Endothelial cell of umbilical vein (primary cell): ENCODE measurements at regions not wholly inside any gene's neighbourhood (a gene's known extent, or its start where the extent isn't known, plus 50 kb on each side); places are given as distances from the start of the nearest gene placed in this dataset.

Experiments
- BruUV-seq: library from RNA; stranded (reverse); fragments of 400-500 nt; replicated peaks from 2 replicates; lab custom pipeline; 2021; lab: Mats Ljungman, UMichigan
- CTCF ChIA-PET: fragments of 300-600, 350-600 bp; sonication (Branson Sonifier 250); formaldehyde crosslinking; loops from one replicate; lab custom pipeline; 2021; ENCODE audit warnings: antibody characterized with exemption, inconsistent platforms; lab: Charles Lee
- POLR2A ChIA-PET: fragments of 300-600, 350-600 bp; sonication (Branson Sonifier 250); formaldehyde crosslinking; loops from one replicate; lab custom pipeline; 2021; ENCODE audit warnings: antibody characterized with exemption, inconsistent platforms; lab: Charles Lee
- DNase-seq: peaks from one replicate; pipeline ENCODE4 v3.0.0-alpha.2; 2011; ENCODE audit warnings: low read depth, low spot score
- FAIRE-seq: peaks from 2 replicates; lab custom pipeline; 2011; peaks lifted over from hg19 to GRCh38; lab: Jason Lieb, UNC
- H2AFZ ChIP-seq: 2 replicates; pipeline ENCODE4 v1.6.0; 2012; ENCODE audit warnings: low read depth, low read length, control low read depth, inconsistent platforms
- H3K27ac ChIP-seq: 2 replicates; pipeline ENCODE4 v1.5.1; 2011; ENCODE audit warnings: low read depth, mild to moderate bottlenecking, control low read depth, low read length, moderate library complexity; ENCODE audit not compliant: insufficient read depth
- H3K27me3 ChIP-seq, 2 experiments: 2 replicates each; pipeline versions ENCODE4 v1.6.0 to v1.6.1; 2011; ENCODE audit warnings: low read length in 2 of 2, mixed read lengths in 1 of 2; ENCODE audit not compliant: control insufficient read depth in 2 of 2, insufficient read depth in 2 of 2
- H3K36me3 ChIP-seq, 2 experiments: 2 replicates in 1 of 2; 3 replicates in 1 of 2; pipeline ENCODE4 v1.5.1; 2011; ENCODE audit warnings: low read length in 2 of 2, mild to moderate bottlenecking in 1 of 2, moderate library complexity in 1 of 2; ENCODE audit not compliant: control insufficient read depth in 2 of 2, insufficient read depth in 2 of 2; ENCODE audit errors: extremely low read depth in 1 of 2
- H3K4me1 ChIP-seq: 3 replicates; pipeline ENCODE4 v1.5.1; 2011; ENCODE audit warnings: mild to moderate bottlenecking, low read length; ENCODE audit not compliant: control insufficient read depth, insufficient read depth; ENCODE audit errors: extremely low read depth
- H3K4me2 ChIP-seq: 2 replicates; pipeline ENCODE4 v1.6.1; 2011; ENCODE audit warnings: low read length, control low read depth, mixed read lengths; ENCODE audit not compliant: insufficient read depth
- H3K4me3 ChIP-seq, 3 experiments: fragments of 200-600 bp in 1 of 3; sonication (generic), shearing (Covaris generic) in 1 of 3; replicated peaks in 1 of 3; 2 replicates each; pipeline ENCODE4 v1.5.1; 2011 to 2016; ENCODE audit warnings: control low read depth in 3 of 3, low read length in 3 of 3, mild to moderate bottlenecking in 2 of 3, inconsistent platforms in 1 of 3, low read depth in 1 of 3, moderate library complexity in 1 of 3; ENCODE audit not compliant: insufficient read depth in 1 of 3
- H3K79me2 ChIP-seq: 2 replicates; pipeline ENCODE4 v1.6.0; 2012; ENCODE audit warnings: low read length, inconsistent platforms; ENCODE audit not compliant: control insufficient read depth, insufficient read depth
- H3K9ac ChIP-seq: replicated peaks from 2 replicates; pipeline ENCODE3; 2011; ENCODE audit warnings: low read length, control low read depth; ENCODE audit not compliant: insufficient read depth; ENCODE audit errors: extremely low read depth
- H3K9me1 ChIP-seq: replicated peaks from 3 replicates; pipeline ENCODE4 v1.6.0; 2011; ENCODE audit warnings: mild to moderate bottlenecking, low read length; ENCODE audit not compliant: control insufficient read depth, insufficient read depth; ENCODE audit errors: extremely low read depth
- H3K9me3 ChIP-seq: replicated peaks from 2 replicates; pipeline ENCODE4 v1.5.1; 2012; ENCODE audit warnings: low read length, inconsistent platforms; ENCODE audit not compliant: control insufficient read depth, insufficient read depth
- H4K20me1 ChIP-seq: replicated peaks from 2 replicates; pipeline ENCODE3; 2011; ENCODE audit warnings: mild to moderate bottlenecking, low read length; ENCODE audit not compliant: control insufficient read depth, insufficient read depth; ENCODE audit errors: extremely low read depth
- EZH2 ChIP-seq: IDR thresholded peaks from 2 replicates; pipeline ENCODE4 v1.6.1; 2012; ENCODE audit warnings: borderline replicate concordance, low read depth, mild to moderate bottlenecking, moderate library complexity, low read length, inconsistent platforms; ENCODE audit not compliant: severe bottlenecking
- FOS ChIP-seq: IDR thresholded peaks from 2 replicates; pipeline ENCODE4 v1.6.1; 2011; ENCODE audit warnings: mild to moderate bottlenecking, low read length, moderate library complexity, borderline replicate concordance; ENCODE audit not compliant: insufficient read depth
- GATA2 ChIP-seq: IDR thresholded peaks from 2 replicates; pipeline ENCODE4 v1.7.0; 2011; ENCODE audit warnings: low read depth, mild to moderate bottlenecking, moderate library complexity, mixed read lengths, low read length; ENCODE audit not compliant: insufficient read length, insufficient read depth
- JUN ChIP-seq: IDR thresholded peaks from 2 replicates; pipeline ENCODE4 v1.6.1; 2011; ENCODE audit warnings: borderline replicate concordance, low read depth; ENCODE audit not compliant: insufficient read length, insufficient read depth
- MYC ChIP-seq: IDR thresholded peaks from one replicate; pipeline ENCODE4 v1.6.1; 2011; ENCODE audit warnings: mild to moderate bottlenecking, low read depth, low read length
- POLR2A ChIP-seq: IDR thresholded peaks from 2 replicates; pipeline ENCODE4 v1.6.1; 2012; ENCODE audit warnings: low read depth, mild to moderate bottlenecking, control low read depth, low read length
- POLR2AphosphoS5 ChIP-seq: IDR thresholded peaks from 2 replicates; pipeline ENCODE4 v1.6.1; 2012; ENCODE audit warnings: low read depth, mild to moderate bottlenecking, control low read depth, low read length, moderate library complexity; ENCODE audit not compliant: insufficient read depth
- dilution Hi-C: fragments of 300-500 bp; cut with MboI; formaldehyde crosslinking; loops from one replicate; pipeline ENCODE4 v1.15.0; 2019; ENCODE audit warnings: low sequenced_read_pairs; ENCODE audit not compliant: extremely low pct_ligation_motif_present
- intact Hi-C: fragments of 100-400 bp; cut with micrococcal nuclease; formaldehyde crosslinking; loops from one replicate; pipeline ENCODE4 v1.10.0; 2022
- TF ChIP-seq, protein P1 (sequence below): IDR thresholded peaks from 2 replicates; pipeline ENCODE4 v1.6.1; 2011; ENCODE audit not compliant: insufficient read depth, insufficient read length
- TF ChIP-seq, protein P2 (sequence below), 2 donors: IDR thresholded peaks; 1 replicate in 1 of 2; 2 replicates in 1 of 2; pipeline ENCODE4 v1.5.1; 2011; ENCODE audit warnings: low read length in 2 of 2, mild to moderate bottlenecking in 2 of 2, moderate library complexity in 2 of 2, control low read depth in 1 of 2, inconsistent platforms in 1 of 2, low read depth in 1 of 2; ENCODE audit not compliant: insufficient read depth in 1 of 2; ENCODE audit errors: extremely low read depth in 1 of 2

DNA sequence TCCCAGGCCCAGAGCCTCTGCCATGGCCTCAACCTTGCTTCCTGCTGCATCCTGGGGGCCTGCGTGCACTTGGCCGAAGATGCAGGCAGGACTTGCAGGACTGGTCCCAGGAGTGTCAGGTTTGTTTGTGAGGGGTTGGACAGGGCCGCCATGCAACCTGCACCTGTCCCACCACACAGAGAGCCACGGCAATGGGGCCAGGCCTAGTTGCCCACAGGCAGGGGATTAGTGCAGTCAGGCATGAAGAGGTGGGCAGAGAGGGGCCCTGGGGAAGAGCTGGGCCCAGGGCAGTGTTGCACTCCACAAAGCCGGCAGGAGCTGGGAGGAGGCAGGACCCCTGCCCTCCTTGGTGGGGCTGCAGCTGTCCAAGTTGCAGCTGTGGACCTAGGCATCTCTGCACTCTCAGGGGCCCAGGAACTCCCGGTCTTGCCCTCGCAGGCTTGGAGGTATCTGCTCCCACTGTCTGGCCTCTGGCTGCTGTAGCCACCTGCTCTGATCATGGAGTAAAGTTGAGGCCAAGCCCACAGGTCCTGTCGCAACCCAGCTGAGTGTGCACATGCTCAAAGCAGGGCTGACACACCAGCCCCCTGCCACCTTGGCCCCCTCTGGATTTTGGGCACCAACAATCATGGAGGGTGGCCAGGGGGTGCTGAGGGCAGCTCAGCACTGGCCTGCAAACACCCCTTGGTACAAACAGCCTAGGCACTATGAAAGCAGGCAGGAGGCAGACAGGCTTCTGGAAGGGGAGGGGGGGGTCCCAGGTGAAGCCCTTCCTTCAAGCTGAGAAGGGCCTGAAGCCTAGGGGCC lies 190.4 kb upstream of the PCDH10 start:
- no TSS peak for BruUV-seq
- no peaks in the 10 kb centered on the region for H4K20me1 ChIP-seq
- H3K4me2 ChIP-seq = no peak overlapping the region
- no peak overlapping the region for H2AFZ ChIP-seq
- intact Hi-C loops (no loop called here), dilution Hi-C loops (no loop called here)
- H3K9me1 ChIP-seq = no peaks in the 10 kb centered on the region
- CTCF ChIA-PET = no interaction called here
- H3K9ac ChIP-seq = no peak overlapping the region
- H3K9me3 ChIP-seq = no peaks in the 10 kb centered on the region
- H3K27ac ChIP-seq = no peak overlapping the region
- no peaks in the 10 kb centered on the region for H3K27me3 ChIP-seq
- no peaks in the 10 kb centered on the region for H3K36me3 ChIP-seq
- TF ChIP-seq FOS = no peak
- TF ChIP-seq JUN = no peak
- no peak for TF ChIP-seq MYC
- no peak for TF ChIP-seq EZH2
- no peak for TF ChIP-seq POLR2AphosphoS5
- TF ChIP-seq, protein P1, sequence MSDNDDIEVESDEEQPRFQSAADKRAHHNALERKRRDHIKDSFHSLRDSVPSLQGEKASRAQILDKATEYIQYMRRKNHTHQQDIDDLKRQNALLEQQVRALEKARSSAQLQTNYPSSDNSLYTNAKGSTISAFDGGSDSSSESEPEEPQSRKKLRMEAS = no peak
- no peak for TF ChIP-seq GATA2
- TF ChIP-seq, protein P2, sequence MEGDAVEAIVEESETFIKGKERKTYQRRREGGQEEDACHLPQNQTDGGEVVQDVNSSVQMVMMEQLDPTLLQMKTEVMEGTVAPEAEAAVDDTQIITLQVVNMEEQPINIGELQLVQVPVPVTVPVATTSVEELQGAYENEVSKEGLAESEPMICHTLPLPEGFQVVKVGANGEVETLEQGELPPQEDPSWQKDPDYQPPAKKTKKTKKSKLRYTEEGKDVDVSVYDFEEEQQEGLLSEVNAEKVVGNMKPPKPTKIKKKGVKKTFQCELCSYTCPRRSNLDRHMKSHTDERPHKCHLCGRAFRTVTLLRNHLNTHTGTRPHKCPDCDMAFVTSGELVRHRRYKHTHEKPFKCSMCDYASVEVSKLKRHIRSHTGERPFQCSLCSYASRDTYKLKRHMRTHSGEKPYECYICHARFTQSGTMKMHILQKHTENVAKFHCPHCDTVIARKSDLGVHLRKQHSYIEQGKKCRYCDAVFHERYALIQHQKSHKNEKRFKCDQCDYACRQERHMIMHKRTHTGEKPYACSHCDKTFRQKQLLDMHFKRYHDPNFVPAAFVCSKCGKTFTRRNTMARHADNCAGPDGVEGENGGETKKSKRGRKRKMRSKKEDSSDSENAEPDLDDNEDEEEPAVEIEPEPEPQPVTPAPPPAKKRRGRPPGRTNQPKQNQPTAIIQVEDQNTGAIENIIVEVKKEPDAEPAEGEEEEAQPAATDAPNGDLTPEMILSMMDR (IDR thresholded peaks at IDR 0.05; ENCODE audit: extremely low read depth in 1 of 2, insufficient read depth in 1 of 2, low read depth in 1 of 2, low read length in 2 of 2) = no peak
- no peak for TF ChIP-seq POLR2A
- DNase-seq (no peak), FAIRE-seq (no peak)
- no peaks in the 10 kb centered on the region for H3K4me1 ChIP-seq
- POLR2A ChIA-PET = no interaction called here
- H3K4me3 ChIP-seq = no peak overlapping the region
- no peaks in the 10 kb centered on the region for H3K79me2 ChIP-seq
